Gastroesophageal sphincter (tissue), 4 donors: ENCODE measurements at regions not wholly inside any gene's neighbourhood (a gene's known extent, or its start where the extent isn't known, plus 50 kb on each side); places are given as distances from the start of the nearest gene placed in this dataset.

Experiments used
- ATAC-seq: fragments of 150-250 bp; one replicate; pipeline ENCODE4 v1.9.1; 2016; ENCODE audit warnings: mild to moderate bottlenecking, moderate library complexity
- H3K27ac ChIP-seq, 4 donors: fragments of 200-600 bp; sonication (generic) in 3 of 4; 1 replicate in 3 of 4; 2 replicates in 1 of 4; pipeline ENCODE4 v1.5.1; 2016 to 2019
- H3K27me3 ChIP-seq: fragments of 200-600 bp; sonication (generic); one replicate; pipeline ENCODE4 v1.5.1; 2019
- H3K36me3 ChIP-seq, 2 donors: fragments of 200-600 bp; sonication (generic); one replicate each; pipeline ENCODE4 v1.5.1; 2019; ENCODE audit warnings: control low read depth in 1 of 2
- H3K4me1 ChIP-seq, 3 donors: fragments of 200-600 bp; sonication (generic); 1 replicate in 2 of 3; 2 replicates in 1 of 3; pipeline ENCODE4 v1.5.1; 2016 to 2019; ENCODE audit warnings: control low read depth in 2 of 3
- H3K4me3 ChIP-seq, 2 donors: fragments of 200-600 bp; sonication (generic); one replicate each; pipeline ENCODE4 v1.5.1; 2019; ENCODE audit warnings: mild to moderate bottlenecking in 1 of 2, moderate library complexity in 1 of 2
- H3K9me3 ChIP-seq, 3 donors: fragments of 200-600 bp; sonication (generic); one replicate each; pipeline ENCODE4 v1.5.1; 2017 to 2019; ENCODE audit warnings: control low read depth in 2 of 3
- CTCF ChIP-seq, 4 experiments: fragments of 200-600 bp in 2 of 4; fragments of 450-650 bp in 2 of 4; sonication (generic) in 1 of 4; IDR thresholded peaks; one replicate each; pipeline ENCODE4 v1.5.1; 2017 to 2019; ENCODE audit warnings: antibody characterized with exemption in 4 of 4, mild to moderate bottlenecking in 2 of 4, moderate library complexity in 2 of 4
- EP300 ChIP-seq: sonication (generic); formaldehyde crosslinking; IDR thresholded peaks from one replicate; pipeline ENCODE4 v1.6.1; 2017; ENCODE audit warnings: antibody characterized with exemption, mild to moderate bottlenecking
- POLR2A ChIP-seq, 2 donors: fragments of 450-650 bp; IDR thresholded peaks; one replicate each; pipeline ENCODE4 v1.6.1; 2017; ENCODE audit warnings: antibody characterized with exemption in 2 of 2, mild to moderate bottlenecking in 2 of 2, moderate library complexity in 1 of 2
- POLR2AphosphoS5 ChIP-seq: sonication (generic); formaldehyde crosslinking; IDR thresholded peaks from one replicate; pipeline ENCODE4 v1.6.1; 2017; ENCODE audit warnings: antibody characterized with exemption
- WGBS, 2 donors: methylation state at CpG; one replicate each; pipeline ENCODE4 v1.1.5; 2018; ENCODE audit warnings: low coverage in 1 of 2; 5-methylcytosine and 5-hydroxymethylcytosine counted together

DNA sequence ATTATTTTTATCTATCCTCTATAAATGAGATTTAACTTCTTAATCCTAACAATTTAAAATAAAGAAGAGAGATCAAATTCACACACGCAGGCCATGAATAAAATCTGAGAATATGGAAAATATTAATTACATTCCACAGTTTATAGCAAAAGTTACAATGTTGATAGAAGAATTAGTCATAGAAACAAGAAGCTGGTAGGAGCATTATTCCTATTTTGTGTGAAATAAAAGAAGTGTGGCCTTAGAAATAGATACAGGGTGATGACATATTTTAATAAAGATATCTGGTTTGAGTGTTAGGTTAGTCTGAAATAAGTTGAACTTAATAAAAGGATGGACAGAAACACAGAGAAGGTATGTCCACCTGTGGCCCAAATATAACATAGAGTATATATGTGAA lies 790.4 kb upstream of the NUDT12 start:
- Histone ChIP-seq H3K36me3 (no peaks in the 10 kb centered on the region), H3K4me3 (no peak overlapping the region), H3K9me3 (no peaks in the 10 kb centered on the region), H3K27me3 (no peaks in the 10 kb centered on the region), H3K4me1 (no peaks in the 10 kb centered on the region), H3K27ac (no peak overlapping the region)
- ATAC-seq: no peak
- no peak for TF ChIP-seq POLR2A (IDR thresholded peaks at IDR 0.05)
- TF ChIP-seq EP300: no peak
- TF ChIP-seq POLR2AphosphoS5: no peak
- WGBS, 2 donors: 92 to 100% methylated on average over 1 of the region's 1 CpG

- no peaks in the 10 kb centered on the region for H3K27me3 ChIP-seq
- no peaks in the 10 kb centered on the region for H3K36me3 ChIP-seq
- TF ChIP-seq POLR2AphosphoS5: no peak
- no peak for TF ChIP-seq CTCF (IDR thresholded peaks at IDR 0.05)
- TF ChIP-seq EP300: no peak
- no peak for TF ChIP-seq POLR2A (IDR thresholded peaks at IDR 0.05)
- no peak overlapping the region for H3K27ac ChIP-seq
- H3K4me1 ChIP-seq: no peaks in the 10 kb centered on the region
- 7 to 14% methylated on average over 1 of the region's 1 CpG for WGBS, 2 donors
- no peak for ATAC-seq
- no peak overlapping the region for H3K4me3 ChIP-seq
- no peaks in the 10 kb centered on the region for H3K9me3 ChIP-seq
These were observed 784.6 kb upstream of the NUDT12 start for GRCh38 chr5:104347119-104347708.

DNA sequence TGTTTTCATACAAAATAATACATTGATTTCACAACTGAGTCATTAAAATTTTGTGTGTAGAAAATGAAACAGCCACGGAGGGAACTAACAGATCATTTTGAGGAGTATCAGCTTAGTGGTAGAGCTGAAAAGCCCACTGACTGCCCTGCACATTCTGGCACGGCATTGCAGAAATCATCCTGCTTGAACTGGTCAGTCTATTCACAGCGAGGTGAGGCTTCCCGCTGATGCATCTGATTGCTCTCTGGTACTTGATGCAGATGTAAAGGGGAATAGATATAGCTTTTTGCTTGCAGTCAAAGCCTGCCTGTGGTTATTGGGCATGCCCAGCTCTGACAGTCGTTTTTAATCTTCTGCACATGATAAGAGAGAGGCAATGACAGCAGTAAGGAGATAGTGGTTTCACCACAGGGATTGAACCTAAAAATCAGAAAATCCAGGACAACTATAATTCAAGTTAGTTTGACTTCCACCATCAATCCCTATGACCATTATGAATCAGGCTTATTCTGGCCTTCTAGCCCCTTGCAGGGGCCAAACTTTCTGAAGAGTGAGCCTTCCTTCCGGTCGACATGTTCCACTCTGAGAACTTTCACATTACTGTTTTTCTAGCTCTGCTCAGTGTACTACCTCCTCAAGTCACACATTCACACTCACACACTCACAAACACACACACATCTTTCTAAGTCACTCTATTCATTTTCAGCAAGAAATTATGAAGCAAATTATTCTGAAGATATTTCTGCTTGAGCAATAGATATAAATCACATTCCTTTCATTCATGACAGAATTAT lies 782.8 kb upstream of the NUDT12 start:
- H3K4me1 ChIP-seq: no peaks in the 10 kb centered on the region
- H3K27ac ChIP-seq: no peak overlapping the region
- TF ChIP-seq POLR2AphosphoS5 (no peak), CTCF (IDR thresholded peaks at IDR 0.05) (no peak), EP300 (no peak), POLR2A (IDR thresholded peaks at IDR 0.05) (no peak)
- H3K4me3 ChIP-seq: no peak overlapping the region
- no peaks in the 10 kb centered on the region for H3K36me3 ChIP-seq
- ATAC-seq: no peak
- no peaks in the 10 kb centered on the region for H3K9me3 ChIP-seq
- no peaks in the 10 kb centered on the region for H3K27me3 ChIP-seq
- WGBS, 2 donors: 65 to 72% methylated on average over 5 to 7 of the region's 7 CpGs

GRCh38 chr5:104344809-104345208 lies 782.2 kb upstream of the NUDT12 start:
- Histone ChIP-seq H3K27ac (no peak overlapping the region), H3K9me3 (no peaks in the 10 kb centered on the region), H3K36me3 (no peaks in the 10 kb centered on the region), H3K4me3 (no peak overlapping the region), H3K27me3 (no peaks in the 10 kb centered on the region), H3K4me1 (no peaks in the 10 kb centered on the region)
- TF ChIP-seq CTCF (IDR thresholded peaks at IDR 0.05): no peak
- no peak for TF ChIP-seq POLR2A (IDR thresholded peaks at IDR 0.05)
- TF ChIP-seq EP300: no peak
- no peak for TF ChIP-seq POLR2AphosphoS5
- ATAC-seq: no peak
- WGBS, 2 donors: 69 to 89% methylated on average over 2 of the region's 2 CpGs

DNA sequence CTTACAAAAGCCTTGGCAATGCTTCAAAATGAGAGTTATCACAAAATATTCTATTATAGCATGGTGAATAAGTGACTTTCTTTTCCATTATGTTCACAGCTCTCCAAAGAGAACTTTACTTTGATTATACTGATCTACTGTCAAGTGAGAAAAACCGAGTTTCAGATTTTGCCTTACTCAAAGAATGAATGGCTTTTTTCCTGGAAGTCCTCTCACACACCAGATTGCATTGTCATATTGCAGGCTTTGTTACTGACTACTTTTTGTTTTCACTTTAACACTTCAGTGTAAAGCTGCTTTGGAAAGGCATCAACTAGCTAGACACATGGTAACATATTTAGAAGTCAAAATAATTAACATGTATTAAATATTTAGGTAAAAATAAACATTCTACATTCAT lies 765.2 kb upstream of the NUDT12 start:
- H3K9me3 ChIP-seq: no peaks in the 10 kb centered on the region
- ATAC-seq: no peak
- 8 to 15% methylated on average over 1 of the region's 1 CpG for WGBS, 2 donors

More for the DNA sequence above, 765.2 kb upstream of the NUDT12 start:
- H3K36me3 ChIP-seq: no peaks in the 10 kb centered on the region
- no peak overlapping the region for H3K27ac ChIP-seq
- no peak overlapping the region for H3K4me3 ChIP-seq
- TF ChIP-seq POLR2AphosphoS5 (no peak), EP300 (no peak), POLR2A (IDR thresholded peaks at IDR 0.05) (no peak), CTCF (IDR thresholded peaks at IDR 0.05) (no peak)
- no peaks in the 10 kb centered on the region for H3K4me1 ChIP-seq
- no peaks in the 10 kb centered on the region for H3K27me3 ChIP-seq
